ENCODE measurements at regions not wholly inside any gene's neighbourhood (a gene's known extent, or its start where the extent isn't known, plus 50 kb on each side); places are given as distances from the start of the nearest gene placed in this dataset.

- H3K4me3 ChIP-seq = no peak overlapping the region
- intact Hi-C loops (cut with DNase I) = no loop called here
- H3K27ac ChIP-seq = no peak overlapping the region
- TF ChIP-seq, protein P1, sequence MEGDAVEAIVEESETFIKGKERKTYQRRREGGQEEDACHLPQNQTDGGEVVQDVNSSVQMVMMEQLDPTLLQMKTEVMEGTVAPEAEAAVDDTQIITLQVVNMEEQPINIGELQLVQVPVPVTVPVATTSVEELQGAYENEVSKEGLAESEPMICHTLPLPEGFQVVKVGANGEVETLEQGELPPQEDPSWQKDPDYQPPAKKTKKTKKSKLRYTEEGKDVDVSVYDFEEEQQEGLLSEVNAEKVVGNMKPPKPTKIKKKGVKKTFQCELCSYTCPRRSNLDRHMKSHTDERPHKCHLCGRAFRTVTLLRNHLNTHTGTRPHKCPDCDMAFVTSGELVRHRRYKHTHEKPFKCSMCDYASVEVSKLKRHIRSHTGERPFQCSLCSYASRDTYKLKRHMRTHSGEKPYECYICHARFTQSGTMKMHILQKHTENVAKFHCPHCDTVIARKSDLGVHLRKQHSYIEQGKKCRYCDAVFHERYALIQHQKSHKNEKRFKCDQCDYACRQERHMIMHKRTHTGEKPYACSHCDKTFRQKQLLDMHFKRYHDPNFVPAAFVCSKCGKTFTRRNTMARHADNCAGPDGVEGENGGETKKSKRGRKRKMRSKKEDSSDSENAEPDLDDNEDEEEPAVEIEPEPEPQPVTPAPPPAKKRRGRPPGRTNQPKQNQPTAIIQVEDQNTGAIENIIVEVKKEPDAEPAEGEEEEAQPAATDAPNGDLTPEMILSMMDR (IDR thresholded peaks at IDR 0.05) = no peak
- no peaks in the 10 kb centered on the region for H3K36me3 ChIP-seq
- H3K27me3 ChIP-seq = no peaks in the 10 kb centered on the region
- H3K9me3 ChIP-seq = no peaks in the 10 kb centered on the region
- no peak for DNase-seq
- ATAC-seq = no peak
- no peaks in the 10 kb centered on the region for H3K4me1 ChIP-seq
These were observed 397.6 kb downstream of the GBE1 start for GRCh38 chr3:81363816-81364215.

DNA sequence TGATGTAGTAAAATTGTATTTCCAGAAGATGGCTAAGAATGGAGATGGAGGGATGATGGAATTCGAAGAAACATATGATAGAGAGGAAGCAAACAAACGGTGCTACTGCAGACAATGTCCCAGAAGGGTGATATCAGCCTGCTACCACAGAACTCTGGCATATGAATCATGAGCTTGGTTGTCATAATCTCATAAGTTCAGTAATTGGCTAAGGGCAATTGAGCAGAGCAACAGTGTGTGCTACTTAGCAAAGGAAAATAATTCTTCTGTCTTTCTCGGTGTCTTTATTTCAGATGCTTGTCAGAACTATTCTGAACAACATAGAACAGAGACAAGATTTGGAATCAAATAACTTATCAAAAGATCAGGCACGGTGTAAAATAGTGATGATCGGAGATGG lies 407.3 kb downstream of the GBE1 start:
- TF ChIP-seq, protein P1 (IDR thresholded peaks at IDR 0.05) = no peak

DNA sequence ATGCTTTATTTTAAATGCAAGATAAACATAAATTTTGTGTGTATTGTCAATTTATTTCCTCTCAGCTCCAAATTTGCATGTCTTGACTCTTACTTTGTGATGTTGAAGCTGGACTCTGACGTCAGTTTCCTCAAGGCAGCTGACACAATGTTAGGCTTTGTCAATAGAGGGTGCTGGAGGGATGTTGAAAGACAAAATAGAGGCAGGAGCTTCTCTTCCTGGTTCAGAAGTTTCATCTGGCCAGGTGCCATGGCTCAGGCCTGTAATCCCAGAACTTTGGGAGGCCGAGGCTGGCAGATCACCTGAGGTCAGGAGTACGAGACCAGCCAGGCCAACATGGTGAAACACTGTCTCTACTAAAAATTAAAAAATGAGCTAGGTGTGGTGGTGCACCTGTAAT lies 408.6 kb downstream of the GBE1 start:
- Histone ChIP-seq H3K4me1 (no peaks in the 10 kb centered on the region), H3K27ac (no peak overlapping the region), H3K4me3 (no peak overlapping the region), H3K36me3 (no peaks in the 10 kb centered on the region), H3K27me3 (no peaks in the 10 kb centered on the region), H3K9me3 (no peaks in the 10 kb centered on the region)
- TF ChIP-seq, protein P1 (IDR thresholded peaks at IDR 0.05) = no peak
- ATAC-seq = no peak
- DNase-seq = no peak
- intact Hi-C loops (cut with DNase I) = no loop called here

More for the DNA sequence above, 407.3 kb downstream of the GBE1 start:
- H3K4me3 ChIP-seq = no peak overlapping the region
- intact Hi-C loops (cut with DNase I) = no loop called here
- no peaks in the 10 kb centered on the region for H3K9me3 ChIP-seq
- no peaks in the 10 kb centered on the region for H3K27me3 ChIP-seq
- H3K36me3 ChIP-seq = no peaks in the 10 kb centered on the region
- DNase-seq (no peak), ATAC-seq (no peak)
- H3K27ac ChIP-seq = no peak overlapping the region
- H3K4me1 ChIP-seq = no peaks in the 10 kb centered on the region

DNA sequence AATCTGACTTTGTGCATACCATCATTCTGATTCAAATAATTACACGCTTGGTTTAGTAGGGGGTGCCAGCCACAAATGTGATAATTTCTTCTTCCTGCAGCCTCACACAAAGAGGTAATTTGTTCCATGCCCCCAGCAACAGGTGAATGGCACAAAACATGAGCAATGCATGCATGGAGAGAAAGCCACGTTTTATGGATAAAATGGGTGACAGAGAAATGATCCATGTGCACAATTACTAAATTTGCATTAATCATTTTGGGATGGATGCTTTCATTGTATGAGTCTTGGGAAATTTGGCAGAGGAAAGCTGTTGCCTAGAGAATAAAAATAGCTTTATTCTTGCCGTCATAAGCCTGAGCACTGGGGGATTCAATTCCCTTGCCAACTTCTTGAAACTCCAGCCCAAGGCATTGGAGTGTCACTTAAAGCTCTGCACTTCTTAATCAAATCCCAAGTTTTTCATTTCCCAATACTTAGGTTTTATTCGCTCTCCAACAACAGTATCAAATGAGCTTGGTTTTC lies 411.6 kb downstream of the GBE1 start:
- ATAC-seq (no peak), DNase-seq (no peak)
- Histone ChIP-seq H3K36me3 (no peaks in the 10 kb centered on the region), H3K27me3 (no peaks in the 10 kb centered on the region), H3K4me3 (no peak overlapping the region), H3K9me3 (no peaks in the 10 kb centered on the region), H3K27ac (no peak overlapping the region), H3K4me1 (no peaks in the 10 kb centered on the region)
- TF ChIP-seq, protein P1 (IDR thresholded peaks at IDR 0.05) = no peak
- intact Hi-C loops (cut with DNase I) = no loop called here

DNA sequence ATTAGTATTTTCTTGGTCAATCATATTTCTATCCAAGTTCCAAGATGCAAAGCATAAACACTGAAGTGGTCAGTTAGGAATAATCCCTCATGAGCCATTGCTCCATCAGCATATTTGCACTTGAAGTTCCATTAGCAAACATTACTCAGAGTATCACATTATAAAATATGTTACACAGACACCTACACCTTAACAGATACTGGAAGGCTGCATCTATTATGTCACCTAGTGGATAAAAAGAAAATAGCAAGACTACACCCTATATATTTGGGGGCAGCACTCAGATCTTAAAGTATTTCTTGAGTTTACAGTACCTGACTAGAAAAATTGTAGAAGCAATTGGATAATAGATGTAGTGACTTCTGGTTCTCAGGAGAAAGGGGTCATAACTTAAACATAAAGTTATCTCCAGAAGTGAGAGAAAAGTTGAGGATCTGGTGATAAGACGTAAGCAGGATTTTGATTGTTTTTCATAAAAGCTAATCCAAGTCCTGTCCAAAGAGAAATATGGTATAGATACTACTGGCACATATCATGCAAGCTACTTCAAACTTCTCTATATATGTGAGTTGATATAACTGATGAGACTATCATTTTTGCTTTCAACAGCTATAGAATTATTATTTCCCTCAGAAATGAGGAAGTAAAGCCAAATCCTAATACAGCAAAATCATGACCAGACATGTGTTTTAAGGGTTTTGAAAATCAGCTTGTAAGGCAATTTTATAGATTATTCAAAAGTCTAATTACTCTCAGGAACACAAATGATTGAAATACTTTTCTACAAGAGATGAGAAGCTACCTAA lies 422.2 kb downstream of the GBE1 start:
- intact Hi-C loops (cut with DNase I) = no loop called here
- Histone ChIP-seq H3K4me1 (no peaks in the 10 kb centered on the region), H3K27me3 (no peaks in the 10 kb centered on the region), H3K36me3 (no peaks in the 10 kb centered on the region), H3K27ac (no peak overlapping the region), H3K4me3 (no peak overlapping the region), H3K9me3 (no peaks in the 10 kb centered on the region)
- no peak for DNase-seq
- TF ChIP-seq, protein P1 (IDR thresholded peaks at IDR 0.05) = peak; percentile 36
- ATAC-seq = peak; percentile 56

Data from upper lobe of right lung (tissue), 1 donor.